ENCODE measurements at regions not wholly inside any gene's neighbourhood (a gene's known extent, or its start where the extent isn't known, plus 50 kb on each side); places are given as distances from the start of the nearest gene placed in this dataset.

DNA sequence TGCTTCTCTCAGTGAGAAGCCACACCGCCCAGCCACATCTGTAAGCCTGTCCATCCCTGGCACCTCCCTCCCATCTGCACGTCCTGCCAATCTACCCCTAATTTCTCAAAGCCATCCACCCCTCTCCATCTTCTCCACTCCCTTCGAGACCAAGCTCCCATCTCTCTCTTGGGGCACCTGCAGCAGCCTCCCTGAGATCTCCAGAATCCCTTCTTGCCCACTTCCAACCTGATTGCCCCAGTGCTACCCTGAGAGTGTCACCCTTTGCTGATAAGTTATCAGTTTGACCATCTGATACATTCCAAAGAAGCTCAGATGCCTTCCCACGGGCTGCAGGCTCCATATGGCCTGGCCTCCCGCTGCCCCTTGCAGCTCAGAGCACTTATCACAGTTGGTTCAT is 496.1 kb downstream of the SHQ1 start (continued):
- TF ChIP-seq CBX8 (IDR thresholded peaks at IDR 0.05; ENCODE audit: borderline replicate concordance, low read depth, low read length) (no peak), USF2 (IDR thresholded peaks at IDR 0.05; ENCODE audit: low read length) (no peak), CEBPB (IDR thresholded peaks at IDR 0.05; ENCODE audit: low read depth, low read length) (no peak)
- TF ChIP-seq, protein P1, sequence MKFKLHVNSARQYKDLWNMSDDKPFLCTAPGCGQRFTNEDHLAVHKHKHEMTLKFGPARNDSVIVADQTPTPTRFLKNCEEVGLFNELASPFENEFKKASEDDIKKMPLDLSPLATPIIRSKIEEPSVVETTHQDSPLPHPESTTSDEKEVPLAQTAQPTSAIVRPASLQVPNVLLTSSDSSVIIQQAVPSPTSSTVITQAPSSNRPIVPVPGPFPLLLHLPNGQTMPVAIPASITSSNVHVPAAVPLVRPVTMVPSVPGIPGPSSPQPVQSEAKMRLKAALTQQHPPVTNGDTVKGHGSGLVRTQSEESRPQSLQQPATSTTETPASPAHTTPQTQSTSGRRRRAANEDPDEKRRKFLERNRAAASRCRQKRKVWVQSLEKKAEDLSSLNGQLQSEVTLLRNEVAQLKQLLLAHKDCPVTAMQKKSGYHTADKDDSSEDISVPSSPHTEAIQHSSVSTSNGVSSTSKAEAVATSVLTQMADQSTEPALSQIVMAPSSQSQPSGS (IDR thresholded peaks at IDR 0.05; ENCODE audit: low read length): no peak

Measured in H1 (cell line).